Osteocyte (in vitro differentiated cells): ENCODE measurements at regions not wholly inside any gene's neighbourhood (a gene's known extent, or its start where the extent isn't known, plus 50 kb on each side); places are given as distances from the start of the nearest gene placed in this dataset.

Experiments used
- DNase-seq: peaks from one replicate; pipeline ENCODE4 v3.0.0; 2021; ENCODE audit warnings: mixed read lengths; ENCODE audit not compliant: unreplicated experiment; ENCODE audit errors: extremely low spot score
- H3K27ac Mint-ChIP-seq: one replicate; pipeline ENCODE4 v1.8.0; 2021; ENCODE audit warnings: mild to moderate bottlenecking, mixed read lengths; ENCODE audit not compliant: unreplicated experiment
- H3K27me3 Mint-ChIP-seq: one replicate; pipeline ENCODE4 v1.8.0; 2021; ENCODE audit warnings: mixed read lengths; ENCODE audit not compliant: unreplicated experiment
- H3K36me3 Mint-ChIP-seq: one replicate; pipeline ENCODE4 v1.8.0; 2021; ENCODE audit warnings: mixed read lengths; ENCODE audit not compliant: unreplicated experiment
- H3K4me1 Mint-ChIP-seq: one replicate; pipeline ENCODE4 v1.8.0; 2021; ENCODE audit warnings: mixed read lengths; ENCODE audit not compliant: unreplicated experiment
- H3K4me3 Mint-ChIP-seq: one replicate; pipeline ENCODE4 v1.8.0; 2021; ENCODE audit warnings: mild to moderate bottlenecking, moderate library complexity, mixed read lengths; ENCODE audit not compliant: unreplicated experiment
- H3K9me3 Mint-ChIP-seq: one replicate; pipeline ENCODE4 v1.8.0; 2021; ENCODE audit warnings: mixed read lengths; ENCODE audit not compliant: unreplicated experiment
- CTCF ChIP-seq: fragments of 200-600 bp; sonication (generic); IDR thresholded peaks from 2 replicates; pipeline ENCODE4 v1.5.0; 2021; ENCODE audit warnings: antibody characterized with exemption, mild to moderate bottlenecking, moderate library complexity

DNA sequence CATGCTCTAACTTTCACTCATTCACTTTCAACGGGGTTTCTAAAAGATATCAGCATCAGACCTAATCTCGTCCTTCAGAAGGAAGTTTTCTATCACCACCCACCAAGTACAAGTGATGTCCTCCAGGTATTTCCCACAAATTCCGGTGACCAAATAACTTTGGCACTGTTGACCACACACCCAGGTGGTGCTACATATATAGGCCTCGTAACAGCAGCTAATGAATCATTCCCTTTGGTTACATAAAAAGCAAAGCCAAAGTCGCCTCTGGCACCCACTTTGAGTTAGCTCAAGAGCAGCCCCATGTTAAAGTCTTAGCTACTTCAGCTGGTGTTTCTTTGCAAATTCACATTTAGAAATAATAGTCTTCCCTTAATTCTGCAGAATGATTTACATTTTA is 138.2 kb upstream of the OSR1 start:
- no peak for DNase-seq
- H3K36me3 Mint-ChIP-seq: no peaks in the 10 kb centered on the region
- H3K4me1 Mint-ChIP-seq: no peaks in the 10 kb centered on the region
- no peak overlapping the region for H3K4me3 Mint-ChIP-seq
- peaks cover 14% of the 10 kb centered on the region for H3K27me3 Mint-ChIP-seq
- H3K27ac Mint-ChIP-seq: no peak overlapping the region
- no peaks in the 10 kb centered on the region for H3K9me3 Mint-ChIP-seq
- no peak for TF ChIP-seq CTCF

DNA sequence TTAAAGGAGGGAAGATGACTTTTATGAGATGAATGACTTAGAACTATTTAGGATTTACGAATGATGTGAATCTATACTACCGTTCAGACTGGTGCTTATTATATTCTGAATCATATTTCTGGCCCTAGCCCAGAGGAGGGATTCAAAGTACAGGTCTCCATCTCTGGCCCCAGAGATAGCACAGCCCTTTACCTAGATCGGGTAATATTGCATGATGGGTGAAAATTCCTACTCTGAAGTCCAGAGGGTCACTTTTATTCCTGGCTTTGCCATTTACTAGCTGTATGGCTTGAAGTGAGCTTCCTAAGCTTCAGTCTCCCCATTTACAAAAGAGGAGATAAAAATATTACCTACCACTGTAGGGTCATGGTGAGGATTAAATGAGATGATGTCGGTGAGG is 135.8 kb upstream of the OSR1 start:
- Mint-ChIP-seq H3K27me3 (peaks cover 16% of the 10 kb centered on the region), H3K36me3 (no peaks in the 10 kb centered on the region), H3K4me1 (no peaks in the 10 kb centered on the region), H3K27ac (no peak overlapping the region), H3K9me3 (no peaks in the 10 kb centered on the region), H3K4me3 (no peak overlapping the region)
- TF ChIP-seq CTCF: no peak
- DNase-seq: no peak

GRCh38 chr2:19491796-19492195 is 133.4 kb upstream of the OSR1 start:
- TF ChIP-seq CTCF: no peak
- Mint-ChIP-seq H3K27me3 (peaks cover 11% of the 10 kb centered on the region), H3K4me3 (no peak overlapping the region), H3K27ac (no peak overlapping the region), H3K9me3 (no peaks in the 10 kb centered on the region), H3K36me3 (no peaks in the 10 kb centered on the region), H3K4me1 (no peaks in the 10 kb centered on the region)
- no peak for DNase-seq

- no peak overlapping the region for H3K27ac Mint-ChIP-seq
- peaks cover 11% of the 10 kb centered on the region for H3K27me3 Mint-ChIP-seq
- no peak overlapping the region for H3K4me3 Mint-ChIP-seq
- H3K4me1 Mint-ChIP-seq: no peaks in the 10 kb centered on the region
- H3K36me3 Mint-ChIP-seq: no peaks in the 10 kb centered on the region
- H3K9me3 Mint-ChIP-seq: no peaks in the 10 kb centered on the region
- no peak for TF ChIP-seq CTCF
- no peak for DNase-seq
Observed at GRCh38 chr2:19490846-19491435, 132.5 kb upstream of the OSR1 start.

- Mint-ChIP-seq H3K27me3 (peaks cover 11% of the 10 kb centered on the region), H3K27ac (no peak overlapping the region), H3K9me3 (no peaks in the 10 kb centered on the region), H3K4me3 (no peak overlapping the region), H3K36me3 (no peaks in the 10 kb centered on the region), H3K4me1 (no peaks in the 10 kb centered on the region)
- DNase-seq: no peak
- TF ChIP-seq CTCF: no peak
Observed at GRCh38 chr2:19488009-19488691, 129.7 kb upstream of the OSR1 start.
